PFSK-1 (cell line): ENCODE measurements at regions not wholly inside any gene's neighbourhood (a gene's known extent, or its start where the extent isn't known, plus 50 kb on each side); places are given as distances from the start of the nearest gene placed in this dataset.

Experiments
- FOXP2 ChIP-seq: optimal IDR thresholded peaks from 2 replicates; pipeline ENCODE3; 2011; ENCODE audit warnings: borderline replicate concordance, control low read depth, inconsistent platforms; ENCODE audit not compliant: insufficient read depth; ENCODE audit errors: extremely low read length, extremely low read depth
- POLR2AphosphoS5 ChIP-seq: IDR thresholded peaks from 2 replicates; pipeline ENCODE4 v1.6.1; 2012; ENCODE audit warnings: low read depth, mild to moderate bottlenecking, control low read depth, low read length, moderate library complexity
- REST ChIP-seq, 2 experiments: IDR thresholded peaks; 2 replicates each; pipeline versions ENCODE4 v1.6.1 to v1.8.0; 2011 to 2012; ENCODE audit warnings: low read depth in 2 of 2, low read length in 2 of 2, control low read depth in 1 of 2, inconsistent platforms in 1 of 2, mild to moderate bottlenecking in 1 of 2, moderate library complexity in 1 of 2; ENCODE audit not compliant: insufficient read depth in 1 of 2
- SIN3A ChIP-seq: IDR thresholded peaks from 2 replicates; pipeline ENCODE4 v1.6.1; 2012; ENCODE audit warnings: mild to moderate bottlenecking, low read length, moderate library complexity, borderline replicate concordance; ENCODE audit not compliant: insufficient read depth
- TAF1 ChIP-seq: IDR thresholded peaks from 2 replicates; pipeline ENCODE4 v1.6.1; 2012; ENCODE audit warnings: low read length, control low read depth, borderline replicate concordance; ENCODE audit not compliant: insufficient read depth

- TF ChIP-seq TAF1 (no peak), POLR2AphosphoS5 (no peak), SIN3A (no peak), FOXP2 (no peak), REST (IDR thresholded peaks at IDR 0.05; ENCODE audit: insufficient read depth in 1 of 2, low read depth in 2 of 2, low read length in 2 of 2) (no peak)
Observed at GRCh38 chr4:128758314-128758922, 51.1 kb upstream of the JADE1 start.

DNA sequence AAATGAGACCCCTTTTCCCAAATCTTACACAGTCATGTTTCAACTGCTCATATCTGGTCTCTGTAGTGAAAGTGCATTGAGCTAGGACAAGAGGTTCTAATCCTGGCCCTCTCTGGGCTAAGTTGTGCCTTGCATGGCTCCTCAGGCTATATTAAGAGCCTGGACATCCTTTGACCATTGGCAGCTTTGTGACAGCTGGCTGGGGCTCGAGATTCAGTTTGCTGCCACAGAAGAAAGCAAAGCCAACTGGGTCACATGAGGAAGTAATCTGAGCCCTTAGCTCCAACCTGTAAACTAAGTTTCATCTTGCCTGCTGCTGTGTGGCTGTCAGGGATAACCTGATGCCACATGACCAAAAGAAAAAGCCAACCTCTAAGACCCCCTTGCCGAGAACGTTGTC is 51.8 kb upstream of the JADE1 start:
- TF ChIP-seq SIN3A (no peak), POLR2AphosphoS5 (no peak), REST (IDR thresholded peaks at IDR 0.05; ENCODE audit: insufficient read depth in 1 of 2, low read depth in 2 of 2, low read length in 2 of 2) (no peak), FOXP2 (no peak), TAF1 (no peak)

GRCh38 chr4:128751354-128751753 is 58.1 kb upstream of the JADE1 start:
- TF ChIP-seq POLR2AphosphoS5 (no peak), TAF1 (no peak), FOXP2 (no peak), SIN3A (no peak), REST (IDR thresholded peaks at IDR 0.05; ENCODE audit: insufficient read depth in 1 of 2, low read depth in 2 of 2, low read length in 2 of 2) (no peak)

DNA sequence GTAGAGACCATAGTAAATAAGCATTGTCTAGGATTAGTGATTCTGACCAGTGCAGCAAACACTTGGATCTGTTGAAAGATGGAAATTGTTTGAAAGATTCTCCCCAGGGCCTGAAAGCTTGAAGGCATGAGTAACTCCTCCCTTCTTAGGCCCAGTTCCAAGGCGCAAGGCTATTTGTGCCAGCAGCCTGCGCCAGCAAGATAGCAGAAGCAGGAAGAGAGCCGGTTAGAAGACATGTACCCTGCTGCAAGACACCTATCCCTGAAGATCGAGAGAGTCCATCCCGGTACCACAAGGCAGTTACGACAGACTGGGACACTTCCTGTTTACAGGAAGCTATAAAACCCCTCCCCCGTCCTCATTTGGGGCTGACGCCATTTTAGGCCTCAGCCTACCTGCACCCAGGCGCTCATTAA is 72.4 kb upstream of the JADE1 start:
- no peak for TF ChIP-seq FOXP2
- no peak for TF ChIP-seq TAF1
- TF ChIP-seq POLR2AphosphoS5: no peak
- no peak for TF ChIP-seq SIN3A
- TF ChIP-seq REST (IDR thresholded peaks at IDR 0.05; ENCODE audit: insufficient read depth in 1 of 2, low read depth in 2 of 2, low read length in 2 of 2): no peak
